ENCODE measurements at regions not wholly inside any gene's neighbourhood (a gene's known extent, or its start where the extent isn't known, plus 50 kb on each side); places are given as distances from the start of the nearest gene placed in this dataset.

GRCh38 chr6:164016056-164016455, 601.5 kb downstream of the QKI start:
- TF ChIP-seq POLR2A (IDR thresholded peaks at IDR 0.05) (no peak), POLR2AphosphoS5 (IDR thresholded peaks at IDR 0.05) (no peak)
